ENCODE measurements at regions not wholly inside any gene's neighbourhood (a gene's known extent, or its start where the extent isn't known, plus 50 kb on each side); places are given as distances from the start of the nearest gene placed in this dataset.
"Not testable (repeated sequence)": the region's sequence is repeated elsewhere in the genome, so short reads cannot be mapped to it uniquely, and the experiment has no call there.

- intact Hi-C loops (cut with DNase I; ENCODE audit: low total_unique reads); DNase-seq; ATAC-seq; H3K4me3 ChIP-seq; H3K27ac ChIP-seq; H3K36me3 ChIP-seq; H3K27me3 ChIP-seq; H3K9me3 ChIP-seq: not testable (repeated sequence)
- H3K4me1 ChIP-seq, result peaks cover 0 to 10% of the 10 kb centered on the region in 2 donors
- in situ Hi-C loops (cut with MboI; ENCODE audit: low sequenced_read_pairs in 4 of 4), result loop anchor here in 1 of 4 donors (10.0 kb wide), 1 partner anchor 205 kb away; no protein-coding TSS in a partner anchor
These were observed 96.2 kb downstream of the BDH1 start for GRCh38 chr3:197459571-197459970.

DNA sequence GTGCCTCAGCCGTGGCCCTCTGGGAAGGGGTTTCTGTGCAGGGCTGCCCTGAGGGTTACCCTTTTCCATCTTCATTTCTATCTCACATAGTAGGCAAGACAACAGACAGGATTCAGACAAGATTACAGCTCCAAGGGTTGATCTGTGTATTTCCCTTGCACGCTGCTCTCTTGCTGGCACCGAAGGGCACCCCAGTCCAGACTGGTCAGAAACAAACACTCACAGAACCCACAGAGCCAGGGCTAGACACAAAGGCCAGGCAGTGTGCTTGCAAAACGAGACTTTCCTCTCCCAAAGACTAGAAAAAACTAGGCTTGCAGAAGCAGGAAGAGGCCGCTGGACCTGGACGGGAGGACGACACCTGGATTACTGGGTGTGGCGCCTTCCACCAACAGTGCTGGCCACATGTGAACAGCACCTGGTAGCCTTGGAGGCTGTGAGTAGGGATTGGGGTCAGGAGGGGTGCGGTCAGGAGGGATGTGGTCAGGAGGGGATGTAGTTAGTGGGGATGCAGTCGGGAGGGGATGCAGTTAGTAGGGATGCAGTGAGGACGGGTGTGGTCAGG lies 96.8 kb downstream of the BDH1 start:
- H3K36me3 ChIP-seq, result no peaks in the 10 kb centered on the region
- intact Hi-C loops (cut with DNase I; ENCODE audit: low total_unique reads), result no loop called here
- TF ChIP-seq POLR2A (IDR thresholded peaks at IDR 0.05) (no peak), CTCF (IDR thresholded peaks at IDR 0.05 in 4 of 5, conservative IDR thresholded peaks at IDR 0.05 in 1 of 5) (no peak)
- in situ Hi-C loops (cut with MboI; ENCODE audit: low sequenced_read_pairs in 4 of 4), result loop anchor here in 1 of 4 donors (10.0 kb wide), 1 partner anchor 204 kb away; no protein-coding TSS in a partner anchor
- no peaks in the 10 kb centered on the region for H3K9me3 ChIP-seq
- no peak for DNase-seq
- H3K27ac ChIP-seq, result no peak overlapping the region
- peaks cover 0 to 10% of the 10 kb centered on the region in 2 donors for H3K4me1 ChIP-seq
- H3K27me3 ChIP-seq, result peaks cover 0 to 2% (median 0%) of the 10 kb centered on the region in 3 donors
- no peak for ATAC-seq
- H3K4me3 ChIP-seq, result no peak overlapping the region

GRCh38 chr3:197458179-197458707 lies 97.5 kb downstream of the BDH1 start:
- ATAC-seq (no peak), DNase-seq (no peak)
- Histone ChIP-seq H3K27me3 (peaks cover 0 to 2% (median 0%) of the 10 kb centered on the region in 3 donors), H3K27ac (no peak overlapping the region), H3K9me3 (no peaks in the 10 kb centered on the region), H3K4me3 (no peak overlapping the region), H3K36me3 (no peaks in the 10 kb centered on the region), H3K4me1 (peaks cover 0 to 10% of the 10 kb centered on the region in 2 donors)
- intact Hi-C loops (cut with DNase I; ENCODE audit: low total_unique reads), result no loop called here
- TF ChIP-seq POLR2A (IDR thresholded peaks at IDR 0.05), result no peak
- TF ChIP-seq CTCF (IDR thresholded peaks at IDR 0.05 in 4 of 5, conservative IDR thresholded peaks at IDR 0.05 in 1 of 5), result no peak
- in situ Hi-C loops (cut with MboI; ENCODE audit: low sequenced_read_pairs in 4 of 4), result loop anchor here in 1 of 4 donors (10.0 kb wide), 1 partner anchor 203 kb away; no protein-coding TSS in a partner anchor

DNA sequence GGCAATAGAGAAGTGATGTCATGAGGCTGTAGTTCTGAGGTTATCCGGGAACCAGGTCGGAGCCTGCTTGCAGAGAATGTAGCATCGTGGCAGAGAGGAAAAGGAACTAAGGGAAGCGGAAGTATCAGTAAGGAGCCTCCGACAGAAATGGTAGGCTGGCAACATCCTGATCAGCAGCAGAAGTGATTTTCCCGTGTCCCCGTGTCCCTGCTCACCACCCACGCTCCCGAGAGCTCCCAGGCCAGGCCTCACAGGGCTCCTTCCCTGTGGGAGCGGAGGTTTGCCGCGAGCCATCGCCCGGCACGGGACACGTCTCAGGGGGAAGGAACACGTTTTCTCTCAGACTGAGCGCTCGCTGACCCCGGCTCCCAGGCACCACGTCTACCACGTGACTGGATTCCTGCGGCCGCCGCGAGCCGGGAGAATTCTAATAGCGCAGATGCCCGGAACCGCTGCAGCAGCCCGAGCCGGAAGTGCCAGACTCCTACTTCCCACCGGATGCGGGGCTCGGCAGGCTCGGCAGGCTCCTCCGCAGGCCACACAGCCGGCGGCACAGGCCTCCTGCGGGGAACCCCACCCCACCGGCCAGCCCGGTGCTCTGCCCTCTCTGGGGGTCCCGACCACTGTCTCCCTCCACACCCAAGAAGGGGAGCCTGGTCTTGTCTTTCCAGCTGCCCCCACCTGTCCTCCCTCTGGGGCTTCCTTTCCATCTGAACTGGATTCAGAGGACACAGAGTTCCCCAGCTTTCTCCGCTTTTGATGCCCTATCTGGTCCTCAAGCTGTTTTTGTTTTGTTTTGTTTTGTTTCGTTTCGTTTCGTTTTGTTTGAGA lies 99.3 kb downstream of the BDH1 start:
- H3K27me3 ChIP-seq, result peaks cover 0 to 2% (median 0%) of the 10 kb centered on the region in 3 donors
- peak overlapping the region; percentile 53 to 71 (median 63) for H3K27ac ChIP-seq
- ATAC-seq (peak; percentile 69 to 88), DNase-seq (peak; percentile 55 to 64)
- intact Hi-C loops (cut with DNase I; ENCODE audit: low total_unique reads), result loop anchor here (1.0 kb wide), 1 partner anchor 232 kb away; no protein-coding TSS in a partner anchor
- H3K4me3 ChIP-seq, result peak overlapping the region; percentile 60 to 90 (median 72)
- H3K4me1 ChIP-seq, result peaks cover 0 to 10% of the 10 kb centered on the region in 2 donors
- TF ChIP-seq POLR2A (IDR thresholded peaks at IDR 0.05), result peak in 1 of 2 donors; percentile 14
- TF ChIP-seq CTCF (IDR thresholded peaks at IDR 0.05 in 4 of 5, conservative IDR thresholded peaks at IDR 0.05 in 1 of 5), result no peak
- H3K36me3 ChIP-seq, result no peaks in the 10 kb centered on the region
- no peaks in the 10 kb centered on the region for H3K9me3 ChIP-seq
- in situ Hi-C loops (cut with MboI; ENCODE audit: low sequenced_read_pairs in 4 of 4), result loop anchor here in 1 of 4 donors (10.0 kb wide), 1 partner anchor 202 kb away; no protein-coding TSS in a partner anchor

DNA sequence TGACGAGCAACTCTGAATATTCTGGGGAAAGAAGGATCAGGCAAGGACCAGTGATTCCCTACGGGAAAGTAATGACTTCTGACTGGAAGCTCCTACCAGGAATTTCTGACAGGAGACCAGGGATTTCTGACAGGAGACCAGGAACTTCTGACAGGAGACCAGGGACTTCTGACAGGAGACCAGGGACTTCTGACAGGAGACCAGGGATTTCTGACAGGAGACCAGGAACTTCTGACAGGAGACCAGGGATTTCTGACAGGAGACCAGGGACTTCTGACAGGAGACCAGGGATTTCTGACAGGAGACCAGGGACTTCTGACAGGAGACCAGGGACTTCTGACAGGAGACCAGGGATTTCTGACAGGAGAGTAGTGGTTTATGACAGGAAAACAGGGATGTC lies 100.9 kb downstream of the BDH1 start:
- H3K36me3 ChIP-seq, H3K27me3 ChIP-seq, H3K9me3 ChIP-seq, DNase-seq, H3K27ac ChIP-seq, ATAC-seq, H3K4me3 ChIP-seq: not testable (repeated sequence)
- peaks cover 0 to 10% of the 10 kb centered on the region in 2 donors for H3K4me1 ChIP-seq
- intact Hi-C loops (cut with DNase I; ENCODE audit: low total_unique reads), result loop anchor here (1.0 kb wide), 1 partner anchor 196 kb away; no protein-coding TSS in a partner anchor
- in situ Hi-C loops (cut with MboI; ENCODE audit: low sequenced_read_pairs in 4 of 4), result loop anchor here in 1 of 4 donors (10.0 kb wide), 1 partner anchor 200 kb away; no protein-coding TSS in a partner anchor

Data from gastrocnemius medialis (tissue), 4 donors.